CD4-positive, alpha-beta T cell treated with Interleukin-21 for 1 hour (primary cell): ENCODE measurements at regions not wholly inside any gene's neighbourhood (a gene's known extent, or its start where the extent isn't known, plus 50 kb on each side); places are given as distances from the start of the nearest gene placed in this dataset.
"Not testable (repeated sequence)": the region's sequence is repeated elsewhere in the genome, so short reads cannot be mapped to it uniquely, and the experiment has no call there.

Experiments
- DNase-seq: peaks from one replicate; pipeline ENCODE4 v3.0.0-alpha.2; 2020

GRCh38 chr7:121618182-121618581 is 222.1 kb upstream of the FAM3C start:
- DNase-seq = no peak

GRCh38 chr7:121610243-121610642 is 214.1 kb upstream of the FAM3C start:
- no peak for DNase-seq

GRCh38 chr7:121609208-121609607 is 213.1 kb upstream of the FAM3C start:
- no peak for DNase-seq

- DNase-seq = no peak
Observed at GRCh38 chr7:121608785-121609184, 212.7 kb upstream of the FAM3C start.

- not testable (repeated sequence) for DNase-seq
Observed at GRCh38 chr7:121608183-121608582, 212.1 kb upstream of the FAM3C start.

GRCh38 chr7:121605317-121605680 is 209.2 kb upstream of the FAM3C start:
- no peak for DNase-seq

- DNase-seq = no peak
Observed at GRCh38 chr7:121604627-121605316, 208.7 kb upstream of the FAM3C start.

- no peak for DNase-seq
Observed at GRCh38 chr7:121603886-121604285, 207.8 kb upstream of the FAM3C start.

- DNase-seq = no peak
Observed at GRCh38 chr7:121599887-121600286, 203.8 kb upstream of the FAM3C start.

- no peak for DNase-seq
Observed at GRCh38 chr7:121595758-121596696, 199.9 kb upstream of the FAM3C start.

GRCh38 chr7:121591926-121592325 is 195.8 kb upstream of the FAM3C start:
- no peak for DNase-seq

GRCh38 chr7:121587435-121587834 is 191.3 kb upstream of the FAM3C start:
- no peak for DNase-seq

GRCh38 chr7:121582258-121582657 is 186.2 kb upstream of the FAM3C start:
- no peak for DNase-seq

GRCh38 chr7:121579639-121580038 is 183.5 kb upstream of the FAM3C start:
- no peak for DNase-seq

- DNase-seq = no peak
Observed at GRCh38 chr7:121578669-121579068, 182.6 kb upstream of the FAM3C start.

GRCh38 chr7:121576148-121576917 is 180.2 kb upstream of the FAM3C start:
- DNase-seq = no peak

- DNase-seq = no peak
Observed at GRCh38 chr7:121575194-121575765, 179.2 kb upstream of the FAM3C start.

- no peak for DNase-seq
Observed at GRCh38 chr7:121574109-121574508, 178.0 kb upstream of the FAM3C start.

- no peak for DNase-seq
Observed at GRCh38 chr7:121572615-121573014, 176.5 kb upstream of the FAM3C start.

GRCh38 chr7:121570365-121570764 is 174.3 kb upstream of the FAM3C start:
- DNase-seq = no peak

- no peak for DNase-seq
Observed at GRCh38 chr7:121563177-121563576, 167.1 kb upstream of the FAM3C start.

- DNase-seq = no peak
Observed at GRCh38 chr7:121562259-121562658, 166.2 kb upstream of the FAM3C start.

GRCh38 chr7:121561717-121562116 is 165.6 kb upstream of the FAM3C start:
- no peak for DNase-seq
